H1 (cell line): ENCODE measurements at regions not wholly inside any gene's neighbourhood (a gene's known extent, or its start where the extent isn't known, plus 50 kb on each side); places are given as distances from the start of the nearest gene placed in this dataset.

ENCODE experiments used
- BRCA1 ChIP-seq: IDR thresholded peaks from 2 replicates; pipeline ENCODE4 v1.6.1; 2012; ENCODE audit warnings: low read depth, low read length, improper control_type of control experiment
- CEBPB ChIP-seq: IDR thresholded peaks from 2 replicates; pipeline ENCODE4 v1.6.1; 2012; ENCODE audit warnings: low read depth, low read length
- CTCF ChIP-seq, 3 experiments: IDR thresholded peaks; 1 replicate in 2 of 3; 2 replicates in 1 of 3; pipeline versions ENCODE4 v1.5.1 to v1.6.1; 2011; ENCODE audit warnings: low read length in 3 of 3, mild to moderate bottlenecking in 3 of 3, inconsistent platforms in 2 of 3, low read depth in 1 of 3, moderate library complexity in 1 of 3; ENCODE audit not compliant: insufficient read depth in 1 of 3; ENCODE audit errors: control extremely low read depth in 1 of 3
- KDM4A ChIP-seq: IDR thresholded peaks from one replicate; pipeline ENCODE4 v1.7.1; 2012; ENCODE audit warnings: low read depth, mild to moderate bottlenecking, moderate library complexity, low read length, inconsistent platforms; ENCODE audit not compliant: severe bottlenecking
- NRF1 ChIP-seq: IDR thresholded peaks from 2 replicates; pipeline ENCODE4 v1.6.1; 2011; ENCODE audit warnings: mild to moderate bottlenecking, low read depth, low read length, improper control_type of control experiment
- POU5F1 ChIP-seq: IDR thresholded peaks from 2 replicates; pipeline ENCODE4 v1.6.1; 2011; ENCODE audit warnings: low read depth, mild to moderate bottlenecking, low read length, moderate library complexity
- SIRT6 ChIP-seq: IDR thresholded peaks from one replicate; pipeline ENCODE4 v1.7.1; 2012; ENCODE audit warnings: low read length, inconsistent platforms
- SP2 ChIP-seq: IDR thresholded peaks from 2 replicates; pipeline ENCODE4 v1.6.1; 2012; ENCODE audit warnings: mild to moderate bottlenecking, low read length, inconsistent platforms

GRCh38 chr20:24827603-24828295, 121.3 kb upstream of the CST7 start (continued):
- TF ChIP-seq CTCF (IDR thresholded peaks at IDR 0.05; ENCODE audit: control extremely low read depth in 1 of 3, insufficient read depth in 1 of 3, low read depth in 1 of 3, low read length in 3 of 3) (no peak), POU5F1 (no peak), KDM4A (no peak), BRCA1 (no peak), CEBPB (no peak), SIRT6 (no peak), NRF1 (no peak), SP2 (no peak)
- TF ChIP-seq, all 59 proteins: peak for 0
